ENCODE measurements at regions not wholly inside any gene's neighbourhood (a gene's known extent, or its start where the extent isn't known, plus 50 kb on each side); places are given as distances from the start of the nearest gene placed in this dataset.

GRCh38 chr6:25121186-25121585 lies 158.0 kb upstream of the CARMIL1 start:
- Mint-ChIP-seq H3K27ac (ENCODE audit: low read depth, unreplicated experiment) (no peak overlapping the region), H3K27me3 (ENCODE audit: insufficient read depth, unreplicated experiment) (no peaks in the 10 kb centered on the region), H3K36me3 (ENCODE audit: insufficient read depth, unreplicated experiment) (peaks cover 7% of the 10 kb centered on the region), H3K4me1 (ENCODE audit: insufficient read depth, unreplicated experiment) (no peaks in the 10 kb centered on the region), H3K4me3 (ENCODE audit: unreplicated experiment) (no peak overlapping the region), H3K9me3 (ENCODE audit: unreplicated experiment) (no peaks in the 10 kb centered on the region)
- intact Hi-C loops (cut with micrococcal nuclease), result no loop called here
- POLR2A ChIA-PET, result no interaction called here
- no peak for TF ChIP-seq CTCF (IDR thresholded peaks at IDR 0.05; ENCODE audit: unreplicated experiment)
- no TSS peak for BruUV-seq (replicated peaks)
- CTCF ChIA-PET, result no interaction called here
- no peak for DNase-seq (ENCODE audit: unreplicated experiment)

- Mint-ChIP-seq H3K27me3 (ENCODE audit: insufficient read depth, unreplicated experiment) (no peaks in the 10 kb centered on the region), H3K36me3 (ENCODE audit: insufficient read depth, unreplicated experiment) (peaks cover 7% of the 10 kb centered on the region), H3K4me3 (ENCODE audit: unreplicated experiment) (no peak overlapping the region), H3K27ac (ENCODE audit: low read depth, unreplicated experiment) (no peak overlapping the region), H3K4me1 (ENCODE audit: insufficient read depth, unreplicated experiment) (no peaks in the 10 kb centered on the region), H3K9me3 (ENCODE audit: unreplicated experiment) (no peaks in the 10 kb centered on the region)
- DNase-seq (ENCODE audit: unreplicated experiment), result no peak
- ChIA-PET POLR2A (no interaction called here), CTCF (no interaction called here)
- intact Hi-C loops (cut with micrococcal nuclease), result no loop called here
- no TSS peak for BruUV-seq (replicated peaks)
- no peak for TF ChIP-seq CTCF (IDR thresholded peaks at IDR 0.05; ENCODE audit: unreplicated experiment)
Measured at GRCh38 chr6:25122001-25122400, 157.2 kb upstream of the CARMIL1 start.

- DNase-seq (ENCODE audit: unreplicated experiment), result no peak
- POLR2A ChIA-PET, result no interaction called here
- Mint-ChIP-seq H3K4me1 (ENCODE audit: insufficient read depth, unreplicated experiment) (no peaks in the 10 kb centered on the region), H3K27me3 (ENCODE audit: insufficient read depth, unreplicated experiment) (no peaks in the 10 kb centered on the region), H3K9me3 (ENCODE audit: unreplicated experiment) (peaks cover 4% of the 10 kb centered on the region), H3K27ac (ENCODE audit: low read depth, unreplicated experiment) (no peak overlapping the region), H3K4me3 (ENCODE audit: unreplicated experiment) (no peak overlapping the region), H3K36me3 (ENCODE audit: insufficient read depth, unreplicated experiment) (peaks cover 7% of the 10 kb centered on the region)
- CTCF ChIA-PET, result interaction anchor here (0.6 kb wide), 1 partner anchor 15 kb away, joined by 3 read pairs; no protein-coding TSS in a partner anchor
- intact Hi-C loops (cut with micrococcal nuclease), result no loop called here
- TF ChIP-seq CTCF (IDR thresholded peaks at IDR 0.05; ENCODE audit: unreplicated experiment), result no peak
- no TSS peak for BruUV-seq (replicated peaks)
Measured at GRCh38 chr6:25122622-25123237, 156.4 kb upstream of the CARMIL1 start.

GRCh38 chr6:25124216-25124715 lies 154.9 kb upstream of the CARMIL1 start:
- Mint-ChIP-seq H3K27ac (ENCODE audit: low read depth, unreplicated experiment) (no peak overlapping the region), H3K4me1 (ENCODE audit: insufficient read depth, unreplicated experiment) (no peaks in the 10 kb centered on the region), H3K9me3 (ENCODE audit: unreplicated experiment) (peaks cover 7% of the 10 kb centered on the region), H3K4me3 (ENCODE audit: unreplicated experiment) (no peak overlapping the region), H3K27me3 (ENCODE audit: insufficient read depth, unreplicated experiment) (no peaks in the 10 kb centered on the region), H3K36me3 (ENCODE audit: insufficient read depth, unreplicated experiment) (peaks cover 7% of the 10 kb centered on the region)
- DNase-seq (ENCODE audit: unreplicated experiment), result no peak
- no peak for TF ChIP-seq CTCF (IDR thresholded peaks at IDR 0.05; ENCODE audit: unreplicated experiment)
- POLR2A ChIA-PET, result no interaction called here
- BruUV-seq (replicated peaks), result no TSS peak
- CTCF ChIA-PET, result no interaction called here
- intact Hi-C loops (cut with micrococcal nuclease), result no loop called here
